SK-N-MC (cell line): ENCODE measurements at regions not wholly inside any gene's neighbourhood (a gene's known extent, or its start where the extent isn't known, plus 50 kb on each side); places are given as distances from the start of the nearest gene placed in this dataset.

ENCODE experiments used
- EZH2 ChIP-seq: fragments of 200-600 bp; sonication (generic); IDR thresholded peaks from one replicate; pipeline ENCODE4 v1.6.1; 2017; ENCODE audit warnings: antibody characterized with exemption
- POLR2AphosphoS5 ChIP-seq: IDR thresholded peaks from 2 replicates; pipeline ENCODE4 v1.6.1; 2012; ENCODE audit warnings: mild to moderate bottlenecking, low read depth, low read length, borderline replicate concordance

GRCh38 chr21:35652196-35652595 lies 408.1 kb downstream of the SETD4 start:
- TF ChIP-seq POLR2AphosphoS5 = no peak
- no peak for TF ChIP-seq EZH2
